ENCODE measurements at regions not wholly inside any gene's neighbourhood (a gene's known extent, or its start where the extent isn't known, plus 50 kb on each side); places are given as distances from the start of the nearest gene placed in this dataset.

GRCh38 chr2:16126517-16127275 lies 186.3 kb downstream of the MYCN start:
- DNase-seq = no peak

- no peak for DNase-seq
These were observed 185.5 kb downstream of the MYCN start for GRCh38 chr2:16125614-16126516.

GRCh38 chr2:16124881-16125613 lies 184.7 kb downstream of the MYCN start:
- no peak for DNase-seq

GRCh38 chr2:16123856-16124780 lies 183.8 kb downstream of the MYCN start:
- no peak for DNase-seq

GRCh38 chr2:16123421-16123820 lies 183.1 kb downstream of the MYCN start:
- no peak for DNase-seq

- no peak for DNase-seq
These were observed 182.2 kb downstream of the MYCN start for GRCh38 chr2:16122556-16122955.

GRCh38 chr2:16121986-16122390 lies 181.6 kb downstream of the MYCN start:
- DNase-seq = no peak

GRCh38 chr2:16121231-16121985 lies 181.1 kb downstream of the MYCN start:
- no peak for DNase-seq

GRCh38 chr2:16120591-16121180 lies 180.3 kb downstream of the MYCN start:
- DNase-seq = no peak

GRCh38 chr2:16119741-16120140 lies 179.4 kb downstream of the MYCN start:
- no peak for DNase-seq

GRCh38 chr2:16118611-16119590 lies 178.6 kb downstream of the MYCN start:
- DNase-seq = no peak

- no peak for DNase-seq
These were observed 177.7 kb downstream of the MYCN start for GRCh38 chr2:16117791-16118610.

GRCh38 chr2:16117021-16117700 lies 176.8 kb downstream of the MYCN start:
- no peak for DNase-seq

- DNase-seq = peak in 1 of 2 experiments; percentile 11
These were observed 175.8 kb downstream of the MYCN start for GRCh38 chr2:16115881-16116830.

GRCh38 chr2:16115291-16115690 lies 174.9 kb downstream of the MYCN start:
- DNase-seq = no peak

- no peak for DNase-seq
These were observed 174.5 kb downstream of the MYCN start for GRCh38 chr2:16114836-16115235.

GRCh38 chr2:16114070-16114469 lies 173.7 kb downstream of the MYCN start:
- DNase-seq = no peak

Measured in NCI-H524 (cell line).